Activated naive CD8-positive, alpha-beta T cell treated with anti-CD3 and anti-CD28 coated beads, Interleukin-2, amount 10 ng/mL, durations not matched to agents 7 days and 5 days (primary cell): ENCODE measurements at regions not wholly inside any gene's neighbourhood (a gene's known extent, or its start where the extent isn't known, plus 50 kb on each side); places are given as distances from the start of the nearest gene placed in this dataset.

Experiments used
- ATAC-seq: fragments of 150-1000 bp; cut with Tn5 transposase; one replicate; pipeline ENCODE4 v1.10.0; 2021; ENCODE audit warnings: low read depth, moderate library complexity
- POLR2A ChIA-PET: fragments of 350-600 bp; sonication (Branson Sonifier 250); formaldehyde crosslinking; loops from one replicate; lab custom pipeline; 2021; ENCODE audit warnings: antibody characterized with exemption; lab: Charles Lee
- DNase-seq: peaks from one replicate; pipeline ENCODE4 v3.0.0; 2021
- H3K27ac Mint-ChIP-seq: one replicate; pipeline ENCODE4 v1.8.0; 2022; ENCODE audit warnings: mild to moderate bottlenecking, mixed read lengths
- H3K27me3 Mint-ChIP-seq: one replicate; pipeline ENCODE4 v1.8.0; 2022; ENCODE audit warnings: mild to moderate bottlenecking, moderate library complexity, mixed read lengths
- H3K36me3 Mint-ChIP-seq: one replicate; pipeline ENCODE4 v1.8.0; 2021; ENCODE audit warnings: mild to moderate bottlenecking, mixed read lengths
- H3K4me1 Mint-ChIP-seq: one replicate; pipeline ENCODE4 v1.8.0; 2021; ENCODE audit warnings: mixed read lengths
- H3K4me3 Mint-ChIP-seq: one replicate; pipeline ENCODE4 v1.8.0; 2022; ENCODE audit warnings: mild to moderate bottlenecking, moderate library complexity, mixed read lengths
- H3K9me3 Mint-ChIP-seq: one replicate; pipeline ENCODE4 v1.8.0; 2021; ENCODE audit warnings: mixed read lengths

DNA sequence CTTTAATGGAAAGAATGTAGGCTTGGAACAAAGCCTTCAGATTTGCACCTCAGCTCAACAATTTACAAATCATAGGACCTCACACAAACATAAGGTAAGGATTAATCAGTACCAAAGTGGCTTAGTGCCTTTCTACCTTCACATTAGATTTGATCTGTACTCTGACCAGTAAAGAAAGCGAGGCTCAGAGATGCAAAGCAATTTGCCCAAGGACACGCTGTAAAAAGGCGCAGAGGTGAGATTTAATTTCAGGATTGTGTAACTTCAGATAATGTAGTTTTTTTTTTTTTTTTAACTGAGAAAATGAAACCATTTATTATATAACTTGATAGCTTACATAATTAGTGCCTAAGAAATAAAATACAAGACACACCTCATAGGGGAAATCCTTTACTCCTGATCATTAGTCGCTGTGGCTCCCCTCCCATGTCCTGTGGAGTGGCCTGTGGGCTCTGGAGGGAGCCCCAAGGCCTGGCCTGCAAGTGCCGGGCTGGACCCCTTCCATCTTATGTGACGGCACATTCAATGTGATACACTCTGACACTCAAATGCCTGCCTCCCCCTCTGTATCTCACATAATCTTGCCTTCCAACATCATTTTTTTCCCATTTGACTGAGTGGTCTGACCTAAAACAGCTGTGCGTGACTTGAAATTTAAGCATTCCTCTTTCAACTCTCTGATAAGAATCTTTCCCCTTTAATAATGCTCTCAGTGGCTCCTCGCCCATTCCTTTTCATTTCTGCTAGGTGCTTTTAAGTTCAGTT, 426.5 kb upstream of the DAB1 start:
- DNase-seq (no peak), ATAC-seq (no peak)
- H3K4me1 Mint-ChIP-seq: no peaks in the 10 kb centered on the region
- H3K27me3 Mint-ChIP-seq: peaks cover 2% of the 10 kb centered on the region
- no peak overlapping the region for H3K4me3 Mint-ChIP-seq
- no peaks in the 10 kb centered on the region for H3K9me3 Mint-ChIP-seq
- H3K27ac Mint-ChIP-seq: no peak overlapping the region
- POLR2A ChIA-PET: no interaction called here
- no peaks in the 10 kb centered on the region for H3K36me3 Mint-ChIP-seq

DNA sequence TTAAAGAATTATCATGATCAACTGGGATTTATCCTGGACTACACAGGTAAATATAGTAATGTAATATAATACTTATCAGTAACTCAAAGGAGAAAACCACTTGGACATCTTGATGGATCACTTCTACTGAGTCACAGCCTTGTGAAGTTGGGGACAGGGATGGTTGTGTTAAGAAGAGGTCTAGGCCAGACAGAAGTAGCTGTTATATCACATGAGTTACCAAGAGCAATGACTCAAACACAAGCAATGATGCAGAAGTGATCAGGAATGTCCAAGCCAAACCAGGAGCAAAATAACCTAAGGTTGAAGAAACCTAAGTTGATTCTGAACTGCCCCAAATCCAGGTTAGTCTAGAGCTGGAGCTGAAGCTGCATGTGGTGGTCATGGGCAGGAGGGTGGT, 424.5 kb upstream of the DAB1 start:
- H3K27ac Mint-ChIP-seq: no peak overlapping the region
- no peaks in the 10 kb centered on the region for H3K36me3 Mint-ChIP-seq
- POLR2A ChIA-PET: no interaction called here
- H3K4me1 Mint-ChIP-seq: no peaks in the 10 kb centered on the region
- peaks cover 2% of the 10 kb centered on the region for H3K27me3 Mint-ChIP-seq
- DNase-seq: no peak
- H3K4me3 Mint-ChIP-seq: no peak overlapping the region
- no peaks in the 10 kb centered on the region for H3K9me3 Mint-ChIP-seq
- ATAC-seq: no peak

DNA sequence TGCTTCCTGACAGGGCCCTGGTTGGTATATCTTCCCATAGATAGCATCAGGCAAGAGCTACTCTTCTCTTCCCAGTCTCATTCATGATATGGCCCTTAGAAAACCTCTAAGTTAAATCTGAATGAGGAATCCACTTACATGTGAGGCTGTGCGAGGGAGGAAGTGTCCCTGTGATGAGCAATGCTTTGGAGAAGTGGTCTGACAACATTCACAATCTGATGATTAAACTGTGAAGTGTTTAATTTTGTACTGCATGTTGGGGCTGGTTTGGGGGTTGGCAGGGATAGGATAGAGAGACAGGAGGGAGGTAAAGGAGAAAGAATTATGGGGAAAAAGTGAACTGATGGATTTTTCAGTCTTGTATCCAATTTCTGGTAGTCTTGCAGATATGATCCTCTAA, 421.2 kb upstream of the DAB1 start:
- H3K4me3 Mint-ChIP-seq: no peak overlapping the region
- H3K27ac Mint-ChIP-seq: no peak overlapping the region
- POLR2A ChIA-PET: no interaction called here
- ATAC-seq (no peak), DNase-seq (no peak)
- no peaks in the 10 kb centered on the region for H3K27me3 Mint-ChIP-seq
- H3K4me1 Mint-ChIP-seq: no peaks in the 10 kb centered on the region
- H3K9me3 Mint-ChIP-seq: no peaks in the 10 kb centered on the region
- H3K36me3 Mint-ChIP-seq: no peaks in the 10 kb centered on the region

DNA sequence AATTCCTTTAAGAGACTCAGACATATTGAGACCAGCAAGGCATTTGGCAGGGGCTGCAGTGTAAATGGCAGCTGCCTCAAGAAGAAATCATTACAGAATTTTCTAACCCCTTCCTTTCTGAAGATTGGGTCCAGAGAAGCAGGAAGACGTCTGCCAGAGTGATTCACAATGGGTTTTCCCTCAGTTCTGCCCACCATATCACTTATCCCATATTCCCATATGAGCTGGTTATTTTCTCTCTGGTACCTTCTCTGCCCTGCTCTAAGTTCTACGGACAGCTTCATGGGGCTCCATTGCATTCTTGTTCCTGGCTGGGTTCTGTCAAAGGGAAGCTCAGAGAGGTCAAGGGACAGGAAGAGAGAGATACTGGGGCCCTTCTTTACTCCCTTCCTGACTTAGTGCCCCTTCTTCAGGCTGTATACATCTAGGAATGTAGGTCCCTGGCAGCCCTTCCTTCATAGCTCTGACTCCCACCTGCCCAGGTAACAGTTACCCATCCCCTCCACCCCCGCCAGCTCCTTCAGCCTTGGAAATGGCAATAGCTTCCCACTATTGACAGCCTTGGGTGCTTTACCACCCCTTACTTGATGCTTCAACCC, 420.6 kb upstream of the DAB1 start:
- no peak overlapping the region for H3K27ac Mint-ChIP-seq
- no peak for DNase-seq
- POLR2A ChIA-PET: no interaction called here
- H3K4me1 Mint-ChIP-seq: no peaks in the 10 kb centered on the region
- H3K36me3 Mint-ChIP-seq: no peaks in the 10 kb centered on the region
- H3K9me3 Mint-ChIP-seq: no peaks in the 10 kb centered on the region
- H3K27me3 Mint-ChIP-seq: no peaks in the 10 kb centered on the region
- ATAC-seq: no peak
- no peak overlapping the region for H3K4me3 Mint-ChIP-seq

DNA sequence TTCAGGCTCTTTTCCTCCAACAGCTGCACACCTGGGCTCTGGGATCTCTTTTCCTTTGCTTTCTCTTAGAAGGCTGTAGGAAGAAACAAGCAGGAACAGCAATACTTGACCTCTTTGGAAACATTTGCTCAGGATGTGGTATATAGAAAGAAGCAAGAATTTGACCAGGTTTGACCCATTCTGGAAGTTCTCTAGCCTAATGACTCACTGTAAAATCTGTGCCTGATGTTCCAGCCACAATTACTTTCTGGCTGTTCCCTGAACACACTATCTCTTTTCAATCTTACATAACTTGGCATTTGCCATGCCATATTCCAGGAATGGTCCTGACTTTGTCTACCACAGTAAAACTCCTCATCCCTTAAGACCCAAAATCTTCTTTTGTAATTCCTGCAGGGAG, 419.9 kb upstream of the DAB1 start:
- Mint-ChIP-seq H3K27ac (no peak overlapping the region), H3K9me3 (no peaks in the 10 kb centered on the region), H3K27me3 (no peaks in the 10 kb centered on the region), H3K4me3 (no peak overlapping the region), H3K4me1 (no peaks in the 10 kb centered on the region), H3K36me3 (no peaks in the 10 kb centered on the region)
- ATAC-seq (no peak), DNase-seq (no peak)
- POLR2A ChIA-PET: no interaction called here

DNA sequence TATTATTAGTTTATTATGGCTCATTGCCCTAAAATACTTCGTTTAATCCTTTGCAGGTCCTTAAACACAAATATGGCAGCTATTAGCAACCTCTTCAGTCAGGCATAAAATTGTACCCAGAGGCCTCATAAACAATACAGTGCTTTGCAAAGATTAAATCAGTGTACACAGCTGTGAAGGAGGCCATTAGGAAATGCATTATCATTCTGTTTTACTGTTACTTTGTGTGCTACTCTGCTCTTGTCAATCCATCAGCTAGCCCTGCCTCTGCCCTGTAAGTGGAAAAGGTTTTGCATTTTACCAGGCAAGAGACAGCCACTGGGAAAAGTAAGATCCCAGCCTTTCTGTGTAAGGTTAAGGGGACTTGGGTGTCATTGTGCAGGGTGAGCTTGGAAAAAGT, 415.7 kb upstream of the DAB1 start:
- Mint-ChIP-seq H3K9me3 (no peaks in the 10 kb centered on the region), H3K4me1 (no peaks in the 10 kb centered on the region), H3K27me3 (no peaks in the 10 kb centered on the region), H3K36me3 (no peaks in the 10 kb centered on the region), H3K4me3 (no peak overlapping the region), H3K27ac (no peak overlapping the region)
- ATAC-seq: no peak
- POLR2A ChIA-PET: no interaction called here
- DNase-seq: no peak

DNA sequence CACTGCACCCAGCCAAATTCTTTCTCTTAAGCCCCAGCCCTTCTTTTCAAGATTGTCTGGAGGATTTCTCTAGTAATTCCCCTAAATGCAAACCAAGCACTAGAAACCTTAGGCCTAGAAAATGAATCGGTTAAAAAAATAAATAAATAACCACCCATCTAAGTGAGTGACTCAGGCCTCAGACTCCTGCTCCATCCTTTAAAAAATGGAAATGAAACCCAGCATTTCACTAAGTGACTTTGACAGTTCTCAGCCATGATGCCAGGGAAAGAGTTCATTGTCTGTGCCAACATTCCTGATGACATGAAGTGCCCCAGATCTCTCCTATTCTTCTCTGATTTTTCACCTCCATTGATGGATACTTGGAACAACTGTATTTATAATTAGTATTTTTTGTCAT, 415.2 kb upstream of the DAB1 start:
- Mint-ChIP-seq H3K27ac (no peak overlapping the region), H3K27me3 (no peaks in the 10 kb centered on the region), H3K36me3 (no peaks in the 10 kb centered on the region), H3K4me1 (no peaks in the 10 kb centered on the region), H3K4me3 (no peak overlapping the region), H3K9me3 (no peaks in the 10 kb centered on the region)
- DNase-seq (no peak), ATAC-seq (no peak)
- POLR2A ChIA-PET: no interaction called here

DNA sequence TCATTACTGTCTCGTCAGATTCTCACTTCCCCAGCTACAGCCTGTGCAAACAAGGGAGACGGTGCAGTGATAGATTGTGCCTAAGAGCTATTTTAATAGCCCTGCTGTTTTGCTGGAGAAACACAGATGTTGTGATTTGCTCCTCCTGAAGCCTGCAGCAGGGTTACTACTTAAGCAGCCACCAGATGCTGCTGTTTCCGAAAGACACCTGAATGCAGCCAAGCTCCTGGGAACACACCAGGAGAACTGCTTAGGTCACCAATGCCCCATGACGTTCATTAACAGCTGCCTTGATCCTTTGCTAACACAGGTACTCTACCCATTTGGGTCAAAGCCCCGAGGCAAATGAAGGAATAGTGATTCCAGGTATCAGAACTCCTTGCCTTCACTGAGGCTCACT, 411.8 kb upstream of the DAB1 start:
- no peak for DNase-seq
- no peak overlapping the region for H3K27ac Mint-ChIP-seq
- no peaks in the 10 kb centered on the region for H3K9me3 Mint-ChIP-seq
- no peak overlapping the region for H3K4me3 Mint-ChIP-seq
- H3K27me3 Mint-ChIP-seq: no peaks in the 10 kb centered on the region
- no peaks in the 10 kb centered on the region for H3K36me3 Mint-ChIP-seq
- no peaks in the 10 kb centered on the region for H3K4me1 Mint-ChIP-seq
- POLR2A ChIA-PET: no interaction called here
- no peak for ATAC-seq

DNA sequence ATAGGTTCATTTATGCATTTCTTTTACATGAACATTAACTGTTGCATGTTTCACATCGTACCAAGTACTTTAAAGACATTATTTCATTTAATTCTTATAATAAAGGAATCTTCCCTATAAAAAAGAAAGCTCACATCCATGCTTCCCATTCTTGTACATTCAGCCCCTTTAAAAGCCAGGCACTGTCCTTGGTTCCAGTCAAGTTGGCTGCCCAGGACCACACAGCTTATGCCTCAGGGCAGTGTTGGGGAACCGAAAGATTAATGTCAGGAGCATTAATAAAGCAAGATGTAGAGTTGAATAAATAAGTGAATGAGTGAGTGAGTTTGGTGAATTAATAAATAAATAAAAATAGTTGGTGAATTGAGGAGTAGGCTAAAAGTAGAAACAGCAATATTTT, 409.4 kb upstream of the DAB1 start:
- no peaks in the 10 kb centered on the region for H3K9me3 Mint-ChIP-seq
- no peaks in the 10 kb centered on the region for H3K27me3 Mint-ChIP-seq
- H3K4me3 Mint-ChIP-seq: no peak overlapping the region
- no peaks in the 10 kb centered on the region for H3K36me3 Mint-ChIP-seq
- DNase-seq: no peak
- no peaks in the 10 kb centered on the region for H3K4me1 Mint-ChIP-seq
- ATAC-seq: no peak
- POLR2A ChIA-PET: no interaction called here
- no peak overlapping the region for H3K27ac Mint-ChIP-seq

DNA sequence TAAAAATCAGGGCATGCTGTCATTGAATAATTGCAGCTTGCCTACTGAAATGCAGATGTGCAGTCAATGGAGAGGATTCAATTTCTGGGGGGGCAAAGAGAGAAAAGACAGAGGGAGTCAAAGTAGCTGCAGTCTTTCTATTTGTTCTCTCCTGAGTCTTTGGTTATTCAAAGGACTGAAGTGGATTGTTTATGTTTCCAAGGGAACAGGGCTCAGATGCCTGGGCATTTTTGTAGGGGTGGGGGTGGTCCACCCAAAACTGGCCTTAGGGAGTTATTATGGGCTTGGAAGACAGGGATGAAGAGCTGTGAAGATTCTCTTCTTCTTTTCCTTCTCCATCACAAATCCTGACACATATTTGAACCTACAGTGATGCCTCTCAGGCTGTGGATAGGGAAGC, 408.8 kb upstream of the DAB1 start:
- ATAC-seq: no peak
- Mint-ChIP-seq H3K4me1 (no peaks in the 10 kb centered on the region), H3K27me3 (no peaks in the 10 kb centered on the region), H3K36me3 (no peaks in the 10 kb centered on the region), H3K4me3 (no peak overlapping the region), H3K9me3 (no peaks in the 10 kb centered on the region), H3K27ac (no peak overlapping the region)
- DNase-seq: no peak
- POLR2A ChIA-PET: no interaction called here

DNA sequence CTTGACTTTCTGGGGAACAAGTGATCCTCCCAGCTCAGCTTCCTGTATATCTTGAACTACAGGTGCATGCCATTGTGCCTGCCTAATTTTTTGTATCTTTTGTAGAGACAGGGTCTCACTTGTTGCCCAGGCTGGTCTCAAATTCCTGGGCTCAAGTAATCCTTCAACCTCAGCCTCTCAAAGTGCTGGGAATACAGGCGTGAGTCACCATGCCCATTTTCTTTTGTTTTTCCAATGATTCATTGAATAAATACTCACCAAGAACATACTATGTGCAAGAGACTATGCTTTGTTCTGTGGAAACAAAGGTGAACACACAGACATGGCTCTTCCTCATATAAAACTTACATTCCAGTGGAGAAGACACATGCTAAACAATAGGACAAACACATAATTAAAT, 407.8 kb upstream of the DAB1 start:
- Mint-ChIP-seq H3K36me3 (no peaks in the 10 kb centered on the region), H3K4me1 (no peaks in the 10 kb centered on the region), H3K9me3 (no peaks in the 10 kb centered on the region), H3K27ac (no peak overlapping the region), H3K27me3 (no peaks in the 10 kb centered on the region), H3K4me3 (no peak overlapping the region)
- POLR2A ChIA-PET: no interaction called here
- DNase-seq (no peak), ATAC-seq (no peak)

DNA sequence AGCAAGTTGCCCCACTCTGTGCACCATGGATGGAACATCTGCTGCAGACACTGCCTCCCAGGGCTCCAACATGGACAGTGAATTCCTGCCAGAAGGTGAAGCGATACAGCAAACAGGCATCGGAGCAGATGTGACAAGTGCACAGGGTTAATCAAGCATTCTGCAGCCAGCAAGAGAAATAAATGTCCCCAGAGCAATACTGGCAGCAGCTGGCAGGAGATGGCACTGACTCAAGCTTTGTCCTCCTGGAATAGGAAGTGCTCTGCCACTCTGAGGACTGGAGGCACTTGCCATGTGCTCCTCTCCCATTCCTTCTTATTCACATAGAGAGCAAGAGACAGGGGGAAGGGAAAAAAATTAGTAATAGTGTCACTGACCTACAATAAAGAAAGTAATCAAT, 402.7 kb upstream of the DAB1 start:
- Mint-ChIP-seq H3K27ac (no peak overlapping the region), H3K36me3 (no peaks in the 10 kb centered on the region), H3K4me3 (no peak overlapping the region), H3K27me3 (no peaks in the 10 kb centered on the region), H3K4me1 (no peaks in the 10 kb centered on the region), H3K9me3 (no peaks in the 10 kb centered on the region)
- DNase-seq (no peak), ATAC-seq (no peak)
- POLR2A ChIA-PET: no interaction called here

DNA sequence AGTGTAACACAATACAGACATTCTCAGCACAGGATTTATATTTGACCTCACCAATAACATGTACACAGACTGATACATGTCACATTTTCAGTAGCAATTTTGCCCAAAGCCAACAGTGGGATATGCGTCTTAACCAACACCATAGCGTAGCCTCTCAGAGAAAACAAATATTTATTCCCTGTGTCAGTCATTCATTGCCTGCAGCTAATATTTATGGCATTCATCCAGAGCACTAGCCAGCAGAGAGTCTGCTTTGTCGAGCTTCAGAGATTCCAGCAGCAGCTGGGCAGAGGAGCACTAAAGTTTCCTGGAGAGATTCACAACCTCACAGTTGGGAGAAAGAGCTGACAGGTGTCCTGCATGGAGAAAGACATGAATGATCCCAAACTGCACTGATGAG, 400.7 kb upstream of the DAB1 start:
- Mint-ChIP-seq H3K27me3 (no peaks in the 10 kb centered on the region), H3K4me1 (no peaks in the 10 kb centered on the region), H3K9me3 (no peaks in the 10 kb centered on the region), H3K27ac (no peak overlapping the region), H3K4me3 (no peak overlapping the region), H3K36me3 (no peaks in the 10 kb centered on the region)
- DNase-seq (no peak), ATAC-seq (no peak)
- POLR2A ChIA-PET: no interaction called here

DNA sequence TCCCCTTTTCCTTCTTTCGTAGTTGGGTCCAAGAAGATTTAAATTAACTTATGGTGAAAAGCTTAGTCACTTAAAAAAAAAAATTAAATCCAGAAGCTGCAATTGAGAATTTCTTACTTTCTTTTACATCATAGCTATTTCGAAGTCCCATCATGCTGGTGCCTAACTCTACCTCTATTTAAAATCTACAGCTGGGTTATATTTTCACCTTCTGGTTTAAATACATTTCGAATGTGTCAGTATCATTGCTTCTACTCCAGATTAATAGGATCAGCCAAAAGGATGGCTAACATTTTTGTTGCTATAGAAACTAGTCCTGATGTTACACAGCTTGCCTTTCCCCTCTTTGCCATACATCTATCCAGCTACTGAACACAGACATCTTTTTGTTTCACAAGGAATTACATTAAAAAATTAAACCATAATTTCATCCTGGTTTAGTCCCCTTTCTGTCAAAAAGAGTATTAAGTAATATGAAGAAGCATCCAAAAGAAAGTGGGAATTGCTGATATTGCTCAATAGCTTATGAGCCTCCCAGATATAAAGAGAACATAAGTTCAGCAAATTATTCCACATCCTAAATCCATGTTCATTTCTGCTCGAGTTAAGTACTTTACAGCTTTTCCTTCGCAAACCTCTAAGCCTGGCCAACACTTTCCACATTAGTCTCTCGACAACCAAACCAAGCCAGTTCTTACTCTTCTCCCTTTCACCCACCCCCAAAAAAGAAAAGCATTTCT, 396.7 kb upstream of the DAB1 start:
- H3K4me3 Mint-ChIP-seq: no peak overlapping the region
- DNase-seq (no peak), ATAC-seq (no peak)
- H3K36me3 Mint-ChIP-seq: no peaks in the 10 kb centered on the region
- H3K9me3 Mint-ChIP-seq: no peaks in the 10 kb centered on the region
- no peaks in the 10 kb centered on the region for H3K4me1 Mint-ChIP-seq
- POLR2A ChIA-PET: no interaction called here
- no peaks in the 10 kb centered on the region for H3K27me3 Mint-ChIP-seq
- no peak overlapping the region for H3K27ac Mint-ChIP-seq
